CD4-positive, alpha-beta T cell treated with Interferon alpha-2 for 1 hour (primary cell): ENCODE measurements at regions not wholly inside any gene's neighbourhood (a gene's known extent, or its start where the extent isn't known, plus 50 kb on each side); places are given as distances from the start of the nearest gene placed in this dataset.
"Not testable (repeated sequence)": the region's sequence is repeated elsewhere in the genome, so short reads cannot be mapped to it uniquely, and the experiment has no call there.

Source experiments
- DNase-seq, 2 donors: peaks; one replicate each; pipeline ENCODE4 v3.0.0-alpha.2; 2020 to 2022

DNA sequence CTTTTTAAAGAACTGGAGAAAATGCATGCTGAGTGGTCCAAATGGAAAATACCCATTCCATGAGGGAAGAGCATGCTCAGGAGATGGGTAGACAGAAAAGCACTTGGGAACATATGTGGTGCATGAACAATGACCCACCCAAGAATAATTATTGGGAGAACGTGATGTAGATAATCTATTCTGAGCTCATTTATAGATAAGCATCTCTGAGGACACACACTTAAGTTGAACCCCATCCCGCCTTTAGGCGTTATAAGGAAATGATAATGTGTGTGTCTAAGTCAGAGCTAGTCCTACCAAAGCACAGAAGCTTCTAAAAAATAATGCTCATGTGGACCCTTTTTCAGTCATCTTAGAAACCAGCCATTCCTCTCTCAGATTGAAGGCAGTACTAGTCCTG is 189.9 kb downstream of the KTN1 start:
- DNase-seq: no peak

DNA sequence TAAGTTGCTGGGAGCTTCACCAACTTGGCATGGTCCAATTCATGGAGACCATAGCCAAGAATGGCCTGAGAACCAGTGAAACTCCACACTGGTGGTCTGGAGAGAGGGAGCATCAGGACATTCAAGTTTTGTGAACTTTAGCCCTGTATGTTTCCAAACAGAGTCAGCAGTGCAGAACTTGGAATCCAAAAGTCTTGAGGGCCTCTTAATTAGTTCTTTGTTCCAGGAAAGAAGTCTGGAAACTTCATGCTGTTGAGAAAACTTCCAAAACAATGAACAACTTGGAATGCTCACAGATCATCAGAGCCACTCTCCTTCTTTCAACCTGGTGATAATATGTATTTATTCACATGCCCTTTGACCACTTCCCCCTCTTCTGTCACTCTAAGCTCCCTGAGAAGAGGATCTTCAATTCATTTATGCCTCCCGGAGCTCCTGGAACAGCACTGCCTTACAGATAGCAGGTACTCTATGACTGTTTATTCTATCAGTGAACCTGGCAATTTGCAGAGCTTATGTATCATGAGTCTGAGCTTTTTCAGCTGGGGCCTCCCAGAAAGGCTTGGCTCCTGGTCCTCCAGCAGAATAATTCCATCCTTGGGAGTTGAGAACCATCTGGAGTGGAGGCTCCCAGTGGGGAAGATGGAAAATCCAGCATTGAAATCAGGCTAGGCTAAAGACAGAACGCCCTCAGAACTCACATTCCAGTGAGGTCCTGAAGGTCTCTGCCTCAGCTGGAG is 191.4 kb downstream of the KTN1 start:
- DNase-seq: no peak

DNA sequence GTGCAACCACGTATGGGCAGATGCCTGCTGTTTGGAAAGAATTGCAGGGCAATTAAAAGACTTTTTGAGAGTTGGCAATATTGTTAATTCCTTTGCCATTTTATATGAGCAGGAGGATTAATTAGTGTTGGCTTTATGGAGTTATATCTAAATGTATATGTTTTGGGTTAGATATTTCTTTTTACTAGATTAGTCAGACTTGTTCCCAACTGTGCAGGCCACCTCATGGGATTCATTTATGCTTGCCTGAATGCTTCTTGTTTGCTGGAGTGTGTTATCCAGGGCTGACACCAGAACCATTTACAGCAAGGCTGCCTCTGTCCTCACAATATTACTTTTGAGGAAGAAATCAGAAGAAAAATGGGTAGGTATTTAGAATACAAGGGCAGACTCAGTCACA is 192.5 kb downstream of the KTN1 start:
- no peak for DNase-seq

DNA sequence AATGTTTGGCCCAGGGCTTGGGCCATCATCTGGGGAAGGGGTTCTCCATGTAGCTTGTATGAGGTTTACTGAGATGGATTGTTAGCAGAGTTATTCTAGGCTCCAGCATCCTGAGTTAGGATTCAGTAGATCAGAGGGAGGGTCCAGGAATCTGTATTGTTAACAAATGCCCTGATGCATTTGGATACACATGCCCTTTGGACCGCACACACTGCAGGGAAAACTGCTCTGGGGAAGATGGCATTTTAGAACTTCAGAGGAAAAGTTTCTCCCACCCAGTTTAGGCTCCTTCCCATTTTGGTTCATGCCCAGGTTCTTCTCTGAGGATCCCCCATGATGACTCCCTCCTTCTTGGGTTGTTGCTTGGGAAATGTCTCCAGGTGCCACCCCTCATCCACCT is 193.3 kb downstream of the KTN1 start:
- no peak for DNase-seq

DNA sequence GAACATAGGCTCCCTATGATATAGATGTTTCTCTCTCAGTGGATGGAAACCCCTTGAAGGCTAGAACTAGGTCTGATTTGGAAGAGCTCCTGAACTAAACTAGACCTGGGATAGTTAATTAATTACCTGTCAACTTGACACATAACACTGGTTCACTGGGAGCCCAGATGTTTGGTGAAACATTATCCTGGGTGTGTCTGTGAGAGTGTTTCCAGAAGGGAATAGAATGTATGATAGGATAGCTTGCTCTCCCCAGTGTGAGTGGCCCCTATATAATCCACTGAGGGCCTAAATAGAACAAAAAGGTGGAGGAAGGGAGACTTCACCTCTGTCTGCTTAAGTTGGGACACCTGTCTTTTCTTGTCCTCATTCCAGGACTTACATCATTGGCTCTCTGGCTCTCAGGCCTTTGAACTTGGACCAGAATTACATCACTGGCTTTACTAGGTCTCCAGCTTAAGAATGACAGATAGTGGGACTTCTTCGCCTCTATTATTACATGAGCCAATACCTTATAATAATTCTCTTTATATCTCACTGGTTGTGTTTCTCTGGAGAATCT is 194.1 kb downstream of the KTN1 start:
- DNase-seq: no peak

DNA sequence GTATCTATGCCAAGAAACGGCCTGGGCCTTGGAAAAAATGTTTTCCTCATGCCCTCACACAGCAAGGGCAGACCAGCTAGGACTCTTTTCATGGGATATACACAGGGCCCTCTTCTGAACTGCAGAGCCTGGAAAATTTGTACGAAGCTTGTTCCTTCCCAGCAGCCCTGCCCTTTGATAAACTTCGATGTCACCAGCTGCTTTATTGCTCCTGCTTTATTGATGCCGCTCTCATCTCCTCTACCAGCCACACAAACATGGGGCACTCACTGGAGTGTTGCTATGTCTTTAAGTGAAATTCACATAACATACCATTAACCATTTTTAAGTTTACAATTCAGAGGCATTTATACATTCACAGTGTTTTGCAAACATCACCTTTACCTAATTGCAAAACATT is 197.9 kb downstream of the KTN1 start:
- no peak for DNase-seq

DNA sequence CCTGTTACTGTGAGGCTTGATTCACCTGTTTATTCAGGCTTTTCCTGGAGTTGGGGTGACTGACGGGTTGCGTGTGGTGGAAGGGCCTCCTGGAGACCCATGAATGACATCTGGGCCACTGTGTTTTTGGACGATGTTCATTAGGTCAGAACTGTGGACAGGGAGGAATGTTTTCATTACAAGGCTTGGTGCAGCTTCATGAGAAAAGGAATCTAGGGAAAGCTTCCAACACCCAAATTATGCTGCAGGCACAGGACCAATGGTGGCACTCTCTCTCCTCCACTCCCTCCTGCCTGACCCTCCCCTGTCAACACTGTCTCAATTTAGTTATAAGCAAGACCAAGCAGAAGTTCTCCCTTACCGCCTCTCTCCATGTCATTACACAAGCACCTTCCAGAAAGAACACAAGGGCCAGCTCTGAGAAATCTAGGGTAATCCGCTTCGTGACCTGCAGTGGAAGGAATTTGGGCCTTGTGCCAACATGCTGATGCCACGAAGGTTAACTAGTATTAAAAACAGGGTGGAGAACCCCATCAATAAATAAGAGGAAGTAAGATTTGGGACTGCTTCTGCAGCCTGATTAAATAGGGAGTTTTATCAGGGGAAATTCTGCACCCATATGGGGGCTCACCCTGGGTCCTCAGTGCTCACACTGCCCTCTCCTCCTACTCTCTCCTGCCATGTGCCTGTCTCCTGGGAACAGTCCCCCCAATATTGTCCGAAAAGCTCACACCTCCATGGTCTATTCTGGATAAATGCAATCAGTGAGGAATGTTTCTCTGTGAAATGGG is 200.3 kb downstream of the KTN1 start:
- DNase-seq: no peak

DNA sequence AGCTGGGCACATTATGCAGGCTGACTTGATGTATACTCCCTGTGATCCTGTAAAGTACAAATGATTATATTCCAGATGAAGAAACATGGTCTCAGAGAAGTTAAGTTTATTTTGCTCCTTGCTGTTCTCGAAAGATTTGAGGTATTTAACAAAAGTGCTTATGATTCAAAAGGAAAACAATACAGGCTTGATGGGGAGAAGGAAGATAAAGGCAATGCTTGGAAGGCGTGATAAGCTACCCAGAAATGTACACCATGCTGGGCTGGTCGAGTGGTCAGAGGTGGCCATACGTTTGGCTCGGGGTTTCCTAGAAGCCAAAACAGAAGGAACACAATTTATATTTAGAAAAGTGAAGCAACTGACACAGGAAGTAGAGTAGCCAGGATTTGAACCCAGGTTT is 201.0 kb downstream of the KTN1 start:
- no peak for DNase-seq

DNA sequence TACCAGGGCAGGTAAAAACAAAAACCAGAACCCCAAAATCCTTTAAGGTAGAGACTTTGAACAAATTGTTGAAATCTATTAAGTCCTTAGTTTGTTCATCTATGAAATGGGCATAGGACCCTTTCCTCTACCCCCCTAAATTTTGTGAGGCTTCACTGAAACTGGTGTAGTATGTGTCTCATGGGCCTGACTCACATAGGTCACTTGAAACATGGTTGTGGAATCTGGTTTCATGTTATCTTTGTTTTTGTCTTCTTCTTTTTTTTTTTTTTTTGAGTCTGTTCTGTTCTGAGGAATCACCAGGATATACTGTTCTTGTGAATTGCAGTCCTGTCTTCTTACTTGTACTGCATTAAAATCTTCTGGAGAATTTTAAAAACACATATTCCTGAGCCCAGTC is 202.2 kb downstream of the KTN1 start:
- no peak for DNase-seq

DNA sequence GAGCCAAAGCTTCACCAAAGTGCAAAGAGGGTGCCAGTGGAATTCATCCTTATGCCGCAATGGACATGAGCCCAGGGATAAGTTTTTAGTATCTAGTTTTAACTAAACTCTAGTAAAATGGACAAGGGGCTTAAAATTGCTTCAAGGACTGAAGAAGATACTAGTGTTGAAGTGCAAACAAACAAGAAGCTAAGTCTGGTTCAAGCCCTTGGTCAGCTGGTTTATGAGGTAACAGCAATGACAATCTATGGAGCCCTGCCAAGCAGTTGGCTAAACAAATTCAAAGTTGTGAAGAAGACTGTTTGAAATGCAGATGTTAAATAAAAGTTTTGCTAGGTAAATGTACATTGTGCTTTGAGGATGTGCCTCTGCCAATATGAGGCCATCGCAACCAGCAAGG is 209.4 kb downstream of the KTN1 start:
- DNase-seq: no peak

DNA sequence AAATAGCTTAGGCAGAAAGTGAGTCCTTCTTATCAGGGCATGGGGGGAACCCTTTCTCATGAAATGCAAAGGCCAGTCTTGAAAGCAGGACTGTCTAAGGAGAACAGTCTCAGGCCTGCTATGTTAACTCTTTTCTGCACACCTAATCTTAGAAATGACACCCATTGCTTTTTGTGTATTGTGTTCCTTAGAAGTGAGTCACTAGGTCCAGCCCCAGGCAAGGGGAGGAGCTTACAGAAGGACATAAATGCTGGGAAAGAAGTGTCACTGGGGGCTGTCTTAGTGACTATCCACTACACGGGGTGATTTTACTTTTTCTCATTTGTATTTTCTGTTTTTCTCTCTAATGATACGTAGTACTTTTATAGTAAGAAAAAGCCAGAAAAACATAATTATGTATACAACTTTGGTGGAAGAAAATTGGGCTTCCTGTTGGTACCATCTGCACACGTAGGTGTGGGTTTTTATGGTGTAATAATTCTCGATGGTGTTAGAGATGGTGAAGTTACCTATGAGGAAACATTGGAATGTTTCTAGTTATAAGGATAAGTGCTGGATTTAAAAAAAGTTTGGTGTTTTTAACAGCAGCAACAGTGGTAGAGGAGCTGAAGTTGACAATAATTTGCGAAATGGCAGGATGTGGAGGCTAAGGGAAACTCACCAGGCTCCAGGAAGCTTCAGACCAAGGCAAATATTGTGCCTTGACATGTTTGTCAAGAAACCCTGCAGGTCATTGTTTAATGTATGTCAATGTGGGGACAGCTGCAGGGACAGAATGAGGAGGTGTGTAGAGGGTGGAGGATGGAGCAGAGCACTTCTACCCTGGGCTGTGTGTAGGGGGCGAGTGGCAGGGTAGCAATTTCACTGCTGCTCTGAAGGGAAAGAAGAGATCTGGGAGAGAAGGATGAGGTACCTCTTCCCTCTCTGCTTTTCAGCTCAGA is 214.9 kb downstream of the KTN1 start:
- no peak for DNase-seq

DNA sequence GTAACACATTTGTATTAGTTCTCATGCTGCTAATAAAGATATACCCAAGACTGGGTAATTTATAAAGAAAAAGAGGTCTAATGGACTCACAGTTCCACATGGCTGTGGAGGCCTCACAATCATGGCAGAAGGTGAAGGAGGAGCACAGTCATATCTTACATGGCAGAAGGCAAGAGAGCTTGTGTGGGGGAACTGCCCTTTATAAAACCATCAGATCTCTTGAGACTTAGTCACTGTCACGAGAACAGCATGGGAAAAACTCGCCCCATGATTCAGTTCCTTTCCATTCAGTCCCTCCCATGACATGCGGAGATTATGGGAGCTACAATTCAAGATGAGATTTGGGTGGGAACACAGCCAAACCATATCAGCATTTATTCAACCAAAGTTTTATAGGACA is 216.5 kb downstream of the KTN1 start:
- DNase-seq: not testable (repeated sequence)

DNA sequence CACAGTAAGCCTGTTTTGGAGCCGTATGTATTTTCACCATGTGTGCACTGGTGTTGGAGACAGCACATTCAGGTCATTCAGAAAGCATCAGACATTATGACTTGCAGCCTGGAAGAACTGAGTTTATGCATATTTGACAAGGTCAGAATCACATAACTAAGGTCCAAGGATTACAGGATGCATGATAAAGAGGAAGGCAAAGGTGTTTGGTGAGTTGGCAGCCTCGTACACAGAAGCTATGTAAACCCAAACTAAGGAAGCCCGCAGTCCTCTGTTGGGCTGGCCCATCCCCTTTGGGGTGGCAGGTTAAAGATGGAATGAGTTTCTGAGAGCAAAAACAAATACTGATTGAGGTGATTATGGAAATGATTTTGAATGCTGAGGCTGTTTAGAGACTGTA is 218.4 kb downstream of the KTN1 start:
- no peak for DNase-seq

DNA sequence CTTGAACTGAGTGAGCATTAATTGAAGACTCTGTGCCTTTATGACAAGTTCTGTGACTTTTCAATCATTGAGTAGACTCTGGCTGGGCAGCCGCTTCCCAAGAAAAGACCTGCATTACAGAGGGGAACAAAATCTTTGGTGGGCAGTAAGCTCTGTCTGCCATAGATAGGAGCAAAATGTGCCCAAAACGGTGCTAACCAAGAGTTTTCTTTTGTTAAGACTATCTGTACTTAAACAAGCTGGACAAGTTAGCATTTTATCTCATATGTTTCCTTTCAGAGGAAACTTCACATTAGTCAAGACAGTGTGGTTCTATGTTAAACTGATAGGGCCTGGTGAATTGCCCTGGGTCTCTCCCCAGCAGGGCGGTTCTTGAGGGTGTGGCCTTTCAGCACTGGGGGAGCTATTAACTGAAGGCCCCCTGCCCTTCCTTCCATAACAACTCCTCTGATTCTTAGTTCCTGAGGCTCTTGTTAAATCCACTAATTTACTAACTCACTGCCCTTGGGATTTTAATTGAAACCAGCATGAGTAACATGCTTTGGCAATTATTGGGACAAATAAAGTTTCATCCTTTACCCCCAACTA is 219.6 kb downstream of the KTN1 start:
- no peak for DNase-seq

DNA sequence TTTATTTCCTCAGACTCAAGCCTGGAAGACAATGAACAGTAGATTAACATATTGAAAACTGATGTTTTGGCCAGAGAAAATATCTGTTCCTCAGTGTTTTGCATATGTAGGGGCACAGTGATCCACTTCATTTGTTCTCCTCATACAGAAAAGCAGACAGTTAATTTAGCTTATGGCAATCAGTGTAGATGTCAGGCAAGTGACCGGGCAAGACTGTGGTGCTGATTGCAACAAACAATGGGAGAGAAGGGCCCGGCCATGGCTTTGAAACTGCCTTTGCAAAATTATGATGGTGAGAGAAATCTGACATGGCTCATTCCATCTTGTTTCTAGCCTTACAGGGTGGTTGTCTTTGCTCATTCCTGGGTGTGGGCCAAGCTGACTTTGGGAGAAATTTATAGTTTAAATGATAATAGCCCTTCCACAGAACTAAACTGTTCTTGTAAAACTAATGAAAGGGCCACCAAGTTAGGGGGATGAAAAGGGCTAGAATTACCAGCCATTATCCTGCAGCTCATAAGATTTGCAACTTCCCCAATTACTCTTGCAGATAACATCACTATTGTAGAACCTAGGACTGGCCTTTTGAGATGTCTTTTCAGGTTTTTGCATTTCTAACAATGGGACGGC is 220.3 kb downstream of the KTN1 start:
- DNase-seq: no peak

DNA sequence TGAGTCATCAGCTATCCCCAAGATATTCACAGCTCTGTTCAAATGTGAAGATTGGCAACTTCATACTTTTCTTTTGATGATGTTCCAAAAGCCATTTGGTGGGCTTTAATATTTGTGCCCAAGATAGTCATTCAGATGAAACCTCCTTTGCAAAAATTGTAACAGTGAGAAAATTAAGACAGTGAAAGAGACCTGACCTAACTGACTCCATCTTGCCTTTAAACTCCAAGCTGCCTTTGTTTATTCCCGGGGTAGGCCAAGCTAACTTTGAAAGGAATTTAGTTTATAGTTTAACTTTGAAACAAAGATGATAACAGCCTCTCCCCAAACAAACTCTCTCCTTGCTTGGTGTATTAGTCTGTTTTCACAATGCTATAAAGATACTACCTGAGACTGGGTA is 221.1 kb downstream of the KTN1 start:
- no peak for DNase-seq

DNA sequence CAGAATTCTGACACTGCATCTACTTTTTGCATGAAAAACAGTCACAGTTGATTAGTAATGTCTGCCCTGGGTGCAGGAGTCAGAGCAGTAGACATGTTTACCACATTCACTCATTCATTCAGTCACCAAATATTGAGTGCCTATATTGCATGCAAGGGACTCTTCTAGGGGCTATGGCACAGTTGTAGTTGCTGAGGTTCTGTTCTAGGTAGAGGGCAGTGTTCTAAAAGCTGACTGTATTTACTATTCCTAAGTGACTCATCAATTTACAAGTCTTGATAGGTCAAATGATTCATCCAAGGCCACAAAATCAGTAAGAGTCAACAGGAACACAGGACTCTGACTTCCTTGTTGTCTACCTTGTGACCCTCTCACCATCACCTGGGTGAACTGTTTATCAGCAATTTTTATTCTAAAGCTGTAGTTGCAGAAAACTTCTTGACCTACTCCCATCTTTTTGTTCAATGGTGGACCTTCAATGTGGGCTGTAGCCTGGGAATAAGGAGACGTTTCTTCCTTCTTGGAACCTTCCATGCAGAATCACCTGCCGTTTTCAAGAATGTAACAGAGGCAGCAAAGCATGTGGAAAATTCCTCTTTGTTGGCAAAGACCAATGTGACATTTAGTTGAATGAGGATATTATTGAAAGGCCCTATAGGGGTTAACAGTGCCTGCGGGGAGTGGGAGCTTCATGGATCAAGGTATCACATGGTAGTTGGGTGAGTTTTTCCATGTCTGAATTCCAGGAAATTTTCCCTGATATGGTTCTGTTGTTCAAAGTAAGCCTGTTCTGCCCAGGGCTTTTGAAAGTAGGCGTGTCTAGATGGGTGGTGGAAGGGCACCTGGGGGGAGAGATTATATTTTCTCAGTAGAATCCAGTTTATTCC is 223.2 kb downstream of the KTN1 start:
- no peak for DNase-seq

DNA sequence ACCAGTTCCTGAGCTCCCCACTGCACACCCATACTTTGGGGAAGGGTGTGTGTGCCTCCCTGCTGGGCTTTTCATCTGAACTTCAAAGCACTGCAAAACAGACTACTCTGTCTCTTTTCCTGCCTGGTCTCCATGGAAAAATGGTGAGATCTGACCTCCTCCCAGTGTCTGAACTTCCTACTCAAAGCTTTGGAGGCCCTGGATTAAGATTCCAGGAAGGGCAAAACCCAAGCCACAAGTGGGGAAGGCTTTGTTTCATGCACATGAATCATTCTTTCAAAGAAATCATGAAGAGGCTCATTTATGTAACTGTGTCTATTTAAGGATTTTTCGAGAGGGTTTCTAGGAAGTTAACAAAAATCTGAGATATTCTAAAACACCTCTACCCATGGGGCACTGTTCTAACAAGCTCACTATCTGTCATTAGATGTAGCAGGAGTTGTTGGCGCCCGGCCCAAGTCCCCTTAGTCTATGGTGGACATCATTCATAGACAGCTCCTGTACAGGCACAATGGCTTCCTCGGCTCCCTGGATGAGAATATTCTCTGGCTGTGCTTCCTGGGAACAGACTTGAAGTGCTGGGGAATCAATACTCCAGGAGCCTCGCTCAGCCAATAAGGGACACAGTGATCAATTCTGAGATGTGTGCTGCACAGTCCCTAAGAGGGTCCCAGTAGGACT is 224.0 kb downstream of the KTN1 start:
- peak in 1 of 2 donors; percentile 34 for DNase-seq

DNA sequence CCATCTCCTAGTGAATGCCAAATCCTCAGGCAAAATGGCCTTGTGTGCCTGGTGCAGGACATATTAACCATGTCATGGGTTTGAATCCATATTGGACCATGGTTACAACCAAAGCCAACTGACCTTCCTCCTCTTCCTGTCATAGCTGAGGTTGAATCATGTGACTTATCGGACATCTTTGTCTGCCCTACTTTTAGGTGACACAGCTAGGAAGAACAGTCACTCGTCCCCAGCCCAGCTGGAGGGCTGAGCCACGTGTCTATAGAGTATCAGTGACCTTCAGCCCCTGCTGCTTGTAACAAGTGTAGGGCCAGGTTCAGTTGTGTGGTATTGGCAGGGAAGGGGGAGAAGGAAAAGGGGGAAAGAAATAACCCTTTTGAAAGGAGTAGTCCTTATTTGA is 225.2 kb downstream of the KTN1 start:
- DNase-seq: peak in 1 of 2 donors; percentile 18

DNA sequence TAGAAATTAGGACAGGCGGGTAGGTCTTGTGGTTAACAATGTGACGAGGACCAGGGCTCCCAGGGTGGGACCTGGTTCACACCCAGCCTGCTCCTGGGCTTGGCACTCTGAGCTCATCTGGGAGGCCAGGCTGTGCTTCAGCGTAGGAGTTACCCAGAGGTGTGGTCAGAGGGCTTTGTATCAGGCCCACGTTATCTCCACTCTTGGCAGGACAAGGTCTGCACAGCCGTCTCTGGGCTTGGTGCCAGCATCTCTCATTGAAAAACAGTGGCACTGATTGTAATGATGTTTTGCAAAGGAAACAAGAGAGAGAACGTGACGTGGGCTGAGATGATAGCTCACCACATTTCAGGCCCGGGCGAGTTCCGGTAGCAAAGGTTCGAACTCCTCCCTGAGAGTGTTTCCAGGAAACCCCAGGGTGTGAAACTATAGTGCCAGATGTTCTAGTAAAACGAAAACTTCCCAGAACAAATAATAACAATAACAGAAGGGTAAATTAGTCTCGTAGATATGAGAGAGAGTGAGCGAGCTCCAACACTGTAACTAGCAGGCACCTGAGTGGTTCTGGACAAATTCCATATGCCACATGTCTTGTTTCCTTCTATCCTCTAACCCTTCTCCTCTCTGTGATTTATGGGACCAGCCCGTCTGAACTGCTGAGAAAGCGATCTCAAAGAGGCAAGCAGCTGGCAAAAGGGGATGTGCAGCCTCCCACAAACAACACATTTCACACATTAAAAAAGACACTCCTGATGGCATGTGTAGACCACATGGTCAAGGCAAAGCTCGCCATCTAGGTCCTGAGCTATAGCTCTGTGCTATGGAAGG is 227.3 kb downstream of the KTN1 start:
- peak; percentile 85 to 91 for DNase-seq
